Naive thymus-derived CD4-positive, alpha-beta T cell (primary cell): ENCODE measurements at regions not wholly inside any gene's neighbourhood (a gene's known extent, or its start where the extent isn't known, plus 50 kb on each side); places are given as distances from the start of the nearest gene placed in this dataset.

Experiments used
- ATAC-seq: fragments of 150-1000 bp; cut with Tn5 transposase; 2 replicates; pipeline ENCODE4 v1.10.0; 2021; ENCODE audit warnings: mild to moderate bottlenecking, moderate library complexity
- CTCF ChIA-PET: fragments of 350-600 bp; sonication (Branson Sonifier 250); formaldehyde crosslinking; loops from one replicate; lab custom pipeline; 2021; ENCODE audit warnings: antibody characterized with exemption; lab: Charles Lee
- POLR2A ChIA-PET: fragments of 350-600 bp; sonication (Branson Sonifier 250); formaldehyde crosslinking; loops from one replicate; lab custom pipeline; 2021; ENCODE audit warnings: antibody characterized with exemption, inconsistent platforms; lab: Charles Lee
- DNase-seq, 9 donors: peaks; one replicate each; pipeline versions ENCODE4 v3.0.0 to v3.0.0-alpha.2; 2020 to 2022; ENCODE audit warnings: mixed read lengths in 1 of 9
- H3K27ac ChIP-seq: one replicate; pipeline ENCODE4 v1.7.0; 2013; ENCODE audit warnings: mild to moderate bottlenecking, low read depth, low read length, moderate library complexity
- H3K27me3 ChIP-seq, 2 donors: one replicate each; pipeline ENCODE4 v1.7.0; 2013; ENCODE audit warnings: low read length in 2 of 2, mild to moderate bottlenecking in 2 of 2, moderate library complexity in 2 of 2; ENCODE audit not compliant: control insufficient read depth in 2 of 2, insufficient read depth in 2 of 2
- H3K36me3 ChIP-seq, 3 experiments: 1 replicate in 2 of 3; 2 replicates in 1 of 3; pipeline ENCODE4 v1.7.0; 2013; ENCODE audit warnings: low read length in 3 of 3, mild to moderate bottlenecking in 3 of 3, moderate library complexity in 1 of 3; ENCODE audit not compliant: insufficient read depth in 3 of 3, control insufficient read depth in 2 of 3
- H3K4me1 ChIP-seq, 2 donors: one replicate each; pipeline ENCODE4 v1.7.0; 2013; ENCODE audit warnings: low read length in 2 of 2, mild to moderate bottlenecking in 2 of 2, moderate library complexity in 1 of 2; ENCODE audit not compliant: control insufficient read depth in 2 of 2, insufficient read depth in 2 of 2
- H3K4me3 ChIP-seq: 2 replicates; pipeline ENCODE4 v1.7.0; 2013; ENCODE audit warnings: mild to moderate bottlenecking, low read length
- H3K9me3 ChIP-seq, 3 experiments: 1 replicate in 2 of 3; 2 replicates in 1 of 3; pipeline ENCODE4 v1.7.0; 2013; ENCODE audit warnings: low read length in 3 of 3; ENCODE audit not compliant: control insufficient read depth in 2 of 3
- H3K27ac Mint-ChIP-seq, 9 donors: one replicate each; pipeline ENCODE4 v1.8.0; 2020 to 2022; ENCODE audit warnings: mixed read lengths in 9 of 9, mild to moderate bottlenecking in 8 of 9, moderate library complexity in 5 of 9, inconsistent platforms in 2 of 9
- H3K27me3 Mint-ChIP-seq, 5 donors: one replicate each; pipeline ENCODE4 v1.8.0; 2021 to 2022; ENCODE audit warnings: mixed read lengths in 5 of 5, mild to moderate bottlenecking in 1 of 5
- H3K36me3 Mint-ChIP-seq, 5 donors: one replicate each; pipeline ENCODE4 v1.8.0; 2020 to 2022; ENCODE audit warnings: mixed read lengths in 5 of 5, mild to moderate bottlenecking in 3 of 5, inconsistent platforms in 1 of 5
- H3K4me1 Mint-ChIP-seq, 7 donors: one replicate each; pipeline ENCODE4 v1.8.0; 2020 to 2022; ENCODE audit warnings: mixed read lengths in 7 of 7, mild to moderate bottlenecking in 3 of 7, inconsistent platforms in 1 of 7
- H3K4me3 Mint-ChIP-seq, 10 donors: one replicate each; pipeline ENCODE4 v1.8.0; 2020 to 2022; ENCODE audit warnings: mild to moderate bottlenecking in 10 of 10, mixed read lengths in 10 of 10, moderate library complexity in 6 of 10, inconsistent platforms in 2 of 10
- H3K9me3 Mint-ChIP-seq, 11 donors: one replicate each; pipeline ENCODE4 v1.8.0; 2020 to 2022; ENCODE audit warnings: mixed read lengths in 11 of 11, mild to moderate bottlenecking in 4 of 11, inconsistent platforms in 1 of 11, moderate library complexity in 1 of 11
- intact Hi-C, 2 donors: fragments of 100-400 bp; cut with micrococcal nuclease; formaldehyde crosslinking; loops; one replicate each; pipeline ENCODE4 v1.15.1; 2023

- H3K9me3 Mint-ChIP-seq, result no peaks in the 10 kb centered on the region
- H3K27ac Mint-ChIP-seq, result peak overlapping the region in 2 of 9 donors; percentile 7 to 66
- H3K27ac ChIP-seq, result no peak overlapping the region
- ATAC-seq (no peak), DNase-seq (no peak)
- ChIA-PET POLR2A (no interaction called here), CTCF (no interaction called here)
- no peaks in the 10 kb centered on the region for H3K36me3 ChIP-seq
- intact Hi-C loops, result no loop called here
- peaks cover 0 to 3% of the 10 kb centered on the region in 2 donors for H3K4me1 ChIP-seq
- peaks cover 15 to 77% (median 64%) of the 10 kb centered on the region in 7 donors for H3K4me1 Mint-ChIP-seq
- H3K9me3 ChIP-seq, result no peaks in the 10 kb centered on the region
- no peaks in the 10 kb centered on the region for H3K27me3 ChIP-seq
- no peaks in the 10 kb centered on the region for H3K27me3 Mint-ChIP-seq
- peaks cover 0 to 30% (median 6%) of the 10 kb centered on the region in 5 donors for H3K36me3 Mint-ChIP-seq
- no peak overlapping the region for H3K4me3 ChIP-seq
- peak overlapping the region in 1 of 10 donors; percentile 32 for H3K4me3 Mint-ChIP-seq
Observed at GRCh38 chrX:51825436-51825835, 68.0 kb upstream of the MAGED1 start.

- H3K4me1 Mint-ChIP-seq, result peaks cover 4 to 34% (median 14%) of the 10 kb centered on the region in 7 donors
- no peaks in the 10 kb centered on the region for H3K4me1 ChIP-seq
- POLR2A ChIA-PET, result no interaction called here
- H3K27ac Mint-ChIP-seq, result no peak overlapping the region
- no peaks in the 10 kb centered on the region for H3K9me3 Mint-ChIP-seq
- CTCF ChIA-PET, result no interaction called here
- intact Hi-C loops, result no loop called here
- no peak overlapping the region for H3K27ac ChIP-seq
- no peak overlapping the region for H3K4me3 ChIP-seq
- peaks cover 3 to 31% (median 5%) of the 10 kb centered on the region in 5 donors for H3K36me3 Mint-ChIP-seq
- H3K36me3 ChIP-seq, result no peaks in the 10 kb centered on the region
- DNase-seq (no peak), ATAC-seq (no peak)
- no peaks in the 10 kb centered on the region for H3K27me3 Mint-ChIP-seq
- peak overlapping the region in 2 of 10 donors; percentile 14 to 34 for H3K4me3 Mint-ChIP-seq
- H3K27me3 ChIP-seq, result no peaks in the 10 kb centered on the region
- no peaks in the 10 kb centered on the region for H3K9me3 ChIP-seq
Observed at GRCh38 chrX:51834076-51834475, 59.3 kb upstream of the MAGED1 start.

- Mint-ChIP-seq H3K36me3 (peaks cover 3 to 27% (median 7%) of the 10 kb centered on the region in 5 donors), H3K27me3 (no peaks in the 10 kb centered on the region), H3K9me3 (no peaks in the 10 kb centered on the region), H3K27ac (no peak overlapping the region), H3K4me3 (no peak overlapping the region), H3K4me1 (peaks cover 4 to 33% (median 10%) of the 10 kb centered on the region in 7 donors)
- intact Hi-C loops, result no loop called here
- no peaks in the 10 kb centered on the region for H3K4me1 ChIP-seq
- H3K36me3 ChIP-seq, result no peaks in the 10 kb centered on the region
- H3K4me3 ChIP-seq, result no peak overlapping the region
- no peak overlapping the region for H3K27ac ChIP-seq
- ChIA-PET CTCF (no interaction called here), POLR2A (interaction anchor here (0.7 kb wide), 1 partner anchor 78 kb away, joined by 3 read pairs; no protein-coding TSS in a partner anchor)
- H3K9me3 ChIP-seq, result no peaks in the 10 kb centered on the region
- H3K27me3 ChIP-seq, result no peaks in the 10 kb centered on the region
- ATAC-seq, result no peak
- DNase-seq, result no peak
Observed at GRCh38 chrX:51836823-51837222, 56.6 kb upstream of the MAGED1 start.

- intact Hi-C loops, result no loop called here
Observed at GRCh38 chrX:51837451-51837850, 56.0 kb upstream of the MAGED1 start.

GRCh38 chrX:51837921-51838320 lies 55.5 kb upstream of the MAGED1 start:
- H3K27ac ChIP-seq, result no peak overlapping the region
- ATAC-seq, result no peak
- CTCF ChIA-PET, result no interaction called here

More at GRCh38 chrX:51837451-51837850, 56.0 kb upstream of the MAGED1 start:
- Mint-ChIP-seq H3K36me3 (peaks cover 1 to 24% (median 7%) of the 10 kb centered on the region in 5 donors), H3K4me1 (peaks cover 4 to 29% (median 10%) of the 10 kb centered on the region in 7 donors), H3K27me3 (no peaks in the 10 kb centered on the region), H3K9me3 (no peaks in the 10 kb centered on the region), H3K27ac (peak overlapping the region in 1 of 9 donors; percentile 72), H3K4me3 (no peak overlapping the region)
- no peaks in the 10 kb centered on the region for H3K9me3 ChIP-seq
- H3K36me3 ChIP-seq, result no peaks in the 10 kb centered on the region
- H3K4me3 ChIP-seq, result no peak overlapping the region
- CTCF ChIA-PET, result no interaction called here
- DNase-seq, result no peak
- H3K4me1 ChIP-seq, result no peaks in the 10 kb centered on the region
- ATAC-seq, result no peak
- no peak overlapping the region for H3K27ac ChIP-seq
- H3K27me3 ChIP-seq, result no peaks in the 10 kb centered on the region
- POLR2A ChIA-PET, result interaction anchor here (0.7 kb wide), 1 partner anchor 77 kb away, joined by 3 read pairs; no protein-coding TSS in a partner anchor

More at GRCh38 chrX:51837921-51838320, 55.5 kb upstream of the MAGED1 start:
- Histone ChIP-seq H3K9me3 (no peaks in the 10 kb centered on the region), H3K4me1 (no peaks in the 10 kb centered on the region), H3K36me3 (no peaks in the 10 kb centered on the region), H3K27me3 (no peaks in the 10 kb centered on the region), H3K4me3 (no peak overlapping the region)
- Mint-ChIP-seq H3K27ac (peak overlapping the region in 1 of 9 donors; percentile 72), H3K4me3 (no peak overlapping the region), H3K36me3 (peaks cover 0 to 21% (median 7%) of the 10 kb centered on the region in 5 donors), H3K4me1 (peaks cover 2 to 26% (median 10%) of the 10 kb centered on the region in 7 donors), H3K27me3 (no peaks in the 10 kb centered on the region), H3K9me3 (no peaks in the 10 kb centered on the region)
- intact Hi-C loops, result no loop called here
- DNase-seq, result no peak
- POLR2A ChIA-PET, result no interaction called here
